ENCODE measurements at regions not wholly inside any gene's neighbourhood (a gene's known extent, or its start where the extent isn't known, plus 50 kb on each side); places are given as distances from the start of the nearest gene placed in this dataset.

DNA sequence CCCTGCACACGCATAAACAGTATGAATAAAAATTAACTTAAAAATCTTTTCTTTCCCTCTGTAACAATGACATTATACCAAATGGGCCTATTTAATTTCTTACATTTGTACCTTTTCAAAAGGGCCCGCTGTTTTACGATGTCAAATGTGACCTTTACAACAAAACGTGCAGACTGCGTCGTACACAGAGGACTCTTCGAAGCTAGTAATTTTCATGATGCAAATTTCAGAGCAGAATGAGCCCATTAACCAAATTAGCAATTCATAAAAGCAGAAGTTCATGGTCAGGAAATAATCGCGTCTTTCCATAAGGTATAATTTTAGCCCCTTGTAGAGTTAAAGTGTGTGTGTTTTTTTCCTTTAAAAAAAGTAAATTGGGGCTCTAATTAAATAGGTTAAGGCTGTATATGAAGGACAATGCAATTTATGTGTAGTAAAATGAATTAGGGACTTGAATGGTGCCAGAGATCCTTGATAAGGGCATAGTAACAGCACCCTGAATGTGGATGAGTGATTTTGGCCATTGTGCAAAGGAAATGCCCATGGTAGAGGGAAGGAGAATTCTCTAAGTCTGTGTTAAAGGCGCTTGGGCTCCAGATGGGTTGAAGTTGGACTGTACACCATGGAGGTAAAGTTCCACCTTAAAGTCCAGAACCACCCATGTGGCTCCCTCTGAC lies 546.4 kb upstream of the EEF2KMT start:
- no peak for DNase-seq (ENCODE audit: low read depth)

DNA sequence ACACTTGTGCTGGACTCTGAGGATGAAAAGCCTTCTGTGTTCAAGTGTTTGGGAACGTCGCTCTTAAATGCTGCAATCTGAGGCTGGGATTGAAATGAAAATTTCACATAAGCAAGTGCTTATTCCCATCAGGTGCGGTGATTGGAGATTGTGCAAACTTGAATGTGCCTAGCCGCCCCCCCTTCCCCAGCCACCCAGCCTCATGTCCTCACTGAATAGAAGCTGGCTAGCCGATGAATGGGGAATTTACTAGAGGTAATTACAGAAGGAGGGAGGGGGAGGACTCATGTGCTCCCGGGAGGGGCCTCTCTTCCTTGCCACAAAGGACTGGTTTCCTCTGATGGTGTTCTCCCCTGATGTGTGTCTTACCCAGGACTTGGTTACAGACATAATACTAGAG lies 544.8 kb upstream of the EEF2KMT start:
- no peak for DNase-seq (ENCODE audit: low read depth)

GRCh38 chr16:5642011-5642410 lies 544.4 kb upstream of the EEF2KMT start:
- no peak for DNase-seq (ENCODE audit: low read depth)

DNA sequence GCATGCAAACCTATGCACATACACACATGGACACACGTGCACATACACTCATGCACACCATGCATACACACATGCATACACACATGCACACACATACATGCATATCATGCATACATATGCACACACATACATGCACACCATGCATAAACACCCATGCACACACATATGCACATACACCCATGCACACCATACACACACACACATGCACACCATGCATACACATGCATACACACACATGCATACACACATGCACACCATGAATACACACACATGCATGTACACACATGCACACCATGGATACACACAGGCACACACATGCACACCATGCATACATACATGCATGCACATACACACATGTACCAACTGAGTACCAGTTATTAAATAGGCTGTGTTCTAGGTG lies 543.3 kb upstream of the EEF2KMT start:
- DNase-seq (ENCODE audit: low read depth) = no peak

DNA sequence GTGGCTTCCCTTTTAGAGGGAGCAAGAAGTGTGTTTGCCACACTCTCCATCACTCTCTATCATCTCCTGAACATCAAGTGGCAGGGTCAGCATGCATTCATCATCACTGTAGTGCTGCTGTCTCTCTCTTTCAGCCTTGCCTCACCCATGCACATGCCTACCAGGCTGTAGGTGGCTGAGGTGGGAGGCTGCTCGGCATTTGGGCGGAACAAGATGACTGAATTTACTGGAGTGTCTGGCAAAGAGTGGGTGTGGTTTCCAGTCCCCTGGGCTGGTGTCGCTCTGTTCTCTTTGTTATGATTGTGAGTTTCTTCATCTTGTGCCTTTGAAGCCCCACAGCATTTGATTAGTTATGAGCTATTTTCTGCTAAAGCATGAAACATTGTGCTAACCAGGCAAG lies 541.9 kb upstream of the EEF2KMT start:
- no peak for DNase-seq (ENCODE audit: low read depth)

DNA sequence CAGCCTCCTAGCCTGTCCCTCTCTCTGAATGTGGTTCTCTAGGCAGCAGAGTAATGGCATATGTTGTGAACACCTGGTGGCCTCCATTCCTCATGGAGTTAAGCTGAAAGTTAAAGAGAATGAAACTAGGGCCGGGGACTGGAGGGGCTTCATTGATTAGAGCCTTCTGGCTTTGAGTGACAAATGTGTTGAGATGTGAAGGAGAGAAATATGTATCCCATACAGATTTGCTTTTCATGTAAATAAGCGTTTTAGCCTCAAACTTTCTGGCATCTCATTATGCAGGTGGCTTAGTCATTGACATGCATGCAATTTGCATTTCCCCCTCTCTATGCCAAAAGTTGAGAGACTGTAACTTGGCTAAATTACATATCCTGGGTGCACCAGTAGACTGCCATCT lies 537.7 kb upstream of the EEF2KMT start:
- no peak for DNase-seq (ENCODE audit: low read depth)

- DNase-seq (ENCODE audit: low read depth) = no peak
These were observed 537.1 kb upstream of the EEF2KMT start for GRCh38 chr16:5634666-5635180.

DNA sequence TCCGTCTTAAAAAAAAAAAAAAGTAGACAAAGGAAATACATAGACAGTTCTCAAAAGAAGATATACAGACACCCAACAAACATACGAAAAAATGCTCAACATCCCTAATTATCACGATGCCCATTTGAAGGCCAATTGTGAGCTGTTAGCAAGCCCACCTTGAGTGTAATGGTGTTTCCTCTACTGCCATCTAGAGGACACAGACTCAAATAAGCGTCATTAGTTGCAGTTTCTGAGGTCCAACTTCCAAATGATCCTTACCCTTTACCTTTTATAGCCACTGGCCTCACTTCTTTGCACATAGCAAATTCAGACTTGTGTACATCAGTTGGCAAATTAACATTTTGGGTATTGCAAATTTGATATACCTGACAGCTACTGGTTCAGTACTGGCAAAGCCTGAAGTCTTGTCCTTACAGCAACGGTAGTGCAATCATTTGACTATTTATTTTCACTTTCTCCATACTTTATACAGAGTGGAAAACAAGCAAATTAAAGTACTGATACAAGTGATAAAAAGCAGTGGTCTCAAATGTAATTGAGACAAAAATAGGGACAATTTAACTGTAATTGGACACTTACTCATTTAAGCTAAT lies 536.3 kb upstream of the EEF2KMT start:
- DNase-seq (ENCODE audit: low read depth) = no peak

DNA sequence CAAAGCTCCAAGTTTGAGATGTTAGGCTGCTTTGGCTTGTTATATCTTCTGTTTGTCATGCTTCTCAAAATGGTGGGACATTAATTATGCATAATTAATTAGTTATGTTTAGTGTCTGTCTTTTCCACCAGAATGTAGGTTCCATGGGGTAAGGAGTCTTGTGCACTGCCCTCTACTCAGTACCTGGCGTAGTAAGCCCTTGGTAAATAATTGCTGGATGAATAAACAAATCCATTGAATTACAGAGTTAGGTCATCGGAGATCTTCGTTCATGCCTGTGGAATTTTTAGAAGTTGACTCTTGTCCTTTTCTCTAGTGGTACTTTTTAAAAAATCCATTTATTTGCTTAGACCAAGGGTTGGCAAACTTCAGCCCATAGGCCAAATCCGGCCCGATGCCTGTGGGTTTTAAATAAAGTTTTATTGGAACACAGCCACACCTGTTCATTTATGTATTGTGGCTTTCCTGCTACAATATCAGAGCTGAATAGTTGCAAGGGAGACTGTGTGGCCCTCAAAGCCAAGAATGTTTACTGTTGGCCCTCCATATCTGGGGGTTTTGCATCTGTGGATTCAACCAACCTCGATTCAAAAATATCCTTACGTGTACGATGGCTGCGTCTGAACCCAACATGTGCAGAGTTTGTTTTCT lies 524.8 kb upstream of the EEF2KMT start:
- DNase-seq (ENCODE audit: low read depth) = no peak

DNA sequence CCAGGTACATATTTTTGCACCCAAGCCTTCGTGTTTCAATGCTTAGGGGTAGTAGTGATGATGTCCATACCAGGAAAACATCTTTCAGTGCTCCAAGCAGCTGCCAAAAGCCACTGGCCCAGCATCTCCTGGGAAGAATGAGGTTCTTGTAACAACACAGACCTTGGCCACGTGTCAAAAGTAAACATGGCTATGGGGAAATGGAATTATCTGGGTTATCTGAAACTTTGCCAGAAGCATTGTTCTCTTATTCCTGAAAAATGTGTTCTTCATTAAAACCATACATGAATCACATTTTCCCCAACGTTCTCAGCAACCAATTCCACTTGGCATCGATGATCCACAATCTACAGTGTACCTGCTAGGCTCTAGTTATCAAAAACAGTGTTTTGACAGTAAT lies 524.2 kb upstream of the EEF2KMT start:
- DNase-seq (ENCODE audit: low read depth) = no peak

DNA sequence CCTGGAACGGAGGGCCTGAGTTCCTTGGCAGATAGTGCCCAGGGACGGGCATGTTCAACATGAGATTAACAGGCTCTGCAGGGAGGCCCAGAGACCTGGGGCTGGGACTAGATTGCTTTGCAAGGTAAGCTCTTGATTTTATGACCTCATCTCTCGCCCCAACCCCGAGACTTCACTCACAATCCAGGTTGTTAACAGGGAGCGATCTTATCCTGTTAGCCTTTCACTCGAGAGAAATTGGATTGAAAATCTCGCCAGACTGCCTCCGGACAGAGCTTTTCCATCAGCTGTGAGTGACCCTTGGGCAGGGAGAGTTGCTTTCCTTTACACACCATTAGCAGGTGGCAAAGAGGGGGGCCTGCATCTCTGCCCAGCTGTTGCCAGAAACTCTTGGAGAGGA lies 521.7 kb upstream of the EEF2KMT start:
- no peak for DNase-seq (ENCODE audit: low read depth)

DNA sequence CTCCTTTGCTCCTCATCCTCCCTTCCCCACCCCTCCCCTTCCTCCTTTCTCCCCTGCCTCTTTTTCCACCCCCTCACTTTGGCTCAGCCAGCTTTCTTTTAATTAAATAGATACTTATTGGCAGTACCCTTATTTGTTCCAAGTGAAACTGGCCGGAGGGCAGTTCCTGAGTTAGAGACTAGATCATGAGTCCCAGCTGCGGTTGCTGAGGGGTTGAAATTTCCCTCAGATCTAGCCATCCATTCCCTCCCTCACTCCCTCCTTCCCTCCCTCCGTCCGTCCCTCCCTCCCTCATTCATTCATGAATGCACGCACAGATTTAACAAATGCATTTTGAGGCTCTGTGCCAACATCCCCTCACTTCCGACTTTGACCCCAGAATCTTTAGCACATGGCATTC lies 519.2 kb upstream of the EEF2KMT start:
- no peak for DNase-seq (ENCODE audit: low read depth)

DNA sequence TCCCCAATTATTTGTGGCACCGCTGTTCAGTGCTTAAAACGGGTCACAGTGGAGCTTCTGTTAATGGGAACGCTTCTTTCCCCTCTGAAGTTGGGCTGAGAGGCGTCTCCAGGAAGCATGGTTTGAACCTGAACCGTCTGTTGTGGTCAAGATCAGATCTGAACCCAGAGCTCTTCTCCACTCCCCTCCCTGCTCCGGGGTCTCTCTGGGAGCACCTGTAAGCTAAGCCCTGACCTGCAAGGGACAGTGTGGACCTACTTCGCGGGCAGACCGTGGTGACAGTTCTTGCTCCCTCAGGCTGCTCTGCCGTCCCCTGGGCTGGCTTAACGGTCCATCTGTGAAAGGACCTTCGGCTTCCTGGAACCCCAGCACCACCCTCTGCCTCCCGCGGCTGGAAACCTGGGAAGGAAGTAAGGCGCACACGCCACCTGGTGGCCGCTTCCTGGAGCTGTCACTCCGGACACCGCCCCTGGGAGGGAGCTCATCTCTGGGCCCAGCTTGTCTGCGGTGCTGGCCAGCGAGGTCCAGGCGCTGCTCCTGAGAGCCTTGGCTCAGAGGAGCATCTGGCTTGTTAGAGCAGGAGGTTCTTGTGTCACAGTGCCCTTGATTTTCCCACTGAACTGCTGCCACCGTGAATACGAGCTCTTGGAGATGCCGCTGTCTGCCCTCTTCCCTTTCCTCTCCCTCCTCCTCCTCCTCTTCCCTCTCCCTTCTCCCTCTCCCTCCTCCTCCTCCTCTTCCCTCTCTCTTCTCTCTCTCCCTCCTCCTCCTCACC lies 518.5 kb upstream of the EEF2KMT start:
- no peak for DNase-seq (ENCODE audit: low read depth)

DNA sequence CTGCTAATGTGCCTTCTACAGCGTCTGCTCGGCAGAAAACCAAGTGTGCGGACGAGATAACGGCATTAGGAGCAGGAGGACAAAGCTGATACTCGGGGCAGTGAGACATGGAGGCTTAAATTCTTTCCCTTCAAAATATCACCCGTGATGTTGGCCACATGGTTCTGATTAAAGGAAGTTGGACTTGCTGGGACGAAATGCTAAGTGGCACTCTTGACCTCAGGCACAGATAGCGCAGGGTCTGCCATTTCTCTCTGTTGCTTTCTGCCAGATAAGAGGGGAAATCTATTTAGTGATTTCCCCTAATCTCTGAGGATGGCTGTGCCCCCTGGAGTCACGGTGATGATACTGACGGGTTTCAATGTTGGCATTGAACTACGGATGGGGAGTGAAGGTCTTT lies 509.6 kb upstream of the EEF2KMT start:
- DNase-seq (ENCODE audit: low read depth) = no peak

DNA sequence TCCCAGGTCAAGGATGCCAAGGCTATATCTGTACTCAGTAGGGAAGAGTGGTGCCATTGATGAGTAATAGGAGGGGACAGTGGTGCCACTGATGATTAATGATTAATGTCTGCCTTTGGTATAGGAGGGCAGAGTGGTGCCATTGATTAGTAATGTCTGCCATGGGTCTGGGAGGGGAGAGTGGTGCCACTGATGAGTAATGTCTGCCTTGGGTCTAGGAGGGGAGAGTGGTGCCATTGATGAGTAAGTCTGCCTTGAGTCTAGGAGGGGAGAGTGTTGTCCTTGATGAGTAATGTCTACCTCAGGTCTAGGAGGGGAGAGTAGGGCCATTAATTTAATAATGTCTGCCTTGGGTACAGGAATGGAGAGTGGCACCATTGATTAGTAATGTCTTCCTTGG lies 507.8 kb upstream of the EEF2KMT start:
- no peak for DNase-seq (ENCODE audit: low read depth)

GRCh38 chr16:5604770-5605169 lies 507.2 kb upstream of the EEF2KMT start:
- no peak for DNase-seq (ENCODE audit: low read depth)

GRCh38 chr16:5603836-5604235 lies 506.2 kb upstream of the EEF2KMT start:
- no peak for DNase-seq (ENCODE audit: low read depth)

- no peak for DNase-seq (ENCODE audit: low read depth)
These were observed 504.4 kb upstream of the EEF2KMT start for GRCh38 chr16:5601957-5602356.

DNA sequence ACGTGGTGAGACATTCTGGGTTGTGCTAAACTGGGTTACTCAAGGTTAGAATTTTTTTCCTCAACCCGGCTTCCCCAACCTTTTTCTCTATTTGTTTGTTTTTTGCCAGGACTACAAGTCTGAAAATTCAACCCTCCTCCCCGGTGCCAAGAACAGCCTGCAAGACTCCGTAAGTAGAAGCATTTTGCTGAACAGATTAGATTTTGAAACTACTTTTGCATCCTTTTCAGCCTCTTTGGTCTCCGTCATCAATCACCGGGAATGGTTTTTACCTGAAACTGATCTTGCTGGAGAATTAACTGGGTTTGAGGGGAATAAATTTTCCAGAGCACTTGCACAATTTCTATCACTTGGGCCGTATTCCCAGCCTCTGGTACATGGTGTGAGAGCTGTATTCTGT lies 501.2 kb upstream of the EEF2KMT start:
- no peak for DNase-seq (ENCODE audit: low read depth)

- DNase-seq (ENCODE audit: low read depth) = no peak
These were observed 498.3 kb upstream of the EEF2KMT start for GRCh38 chr16:5595849-5596248.

- no peak for DNase-seq (ENCODE audit: low read depth)
These were observed 492.8 kb upstream of the EEF2KMT start for GRCh38 chr16:5590416-5590815.

GRCh38 chr16:5589812-5590373 lies 492.3 kb upstream of the EEF2KMT start:
- no peak for DNase-seq (ENCODE audit: low read depth)

All from GM04504 (cell line).